ENCODE measurements at regions not wholly inside any gene's neighbourhood (a gene's known extent, or its start where the extent isn't known, plus 50 kb on each side); places are given as distances from the start of the nearest gene placed in this dataset.

GRCh38 chr5:38613992-38614836, 57.8 kb upstream of the LIFR start:
- Histone ChIP-seq H3K9me3 (ENCODE audit: control insufficient read depth, insufficient read depth, low read depth, low read length) (no peaks in the 10 kb centered on the region; the same call in 1 of the 2 replicates), H3K4me1 (ENCODE audit: control insufficient read depth, insufficient read depth, low read length) (peaks cover 2% of the 10 kb centered on the region), H3K4me3 (ENCODE audit: low read depth, low read length) (no peak overlapping the region), H3K36me3 (ENCODE audit: control insufficient read depth in 2 of 2, insufficient read depth in 1 of 2, low read length in 2 of 2) (no peaks in the 10 kb centered on the region), H3K27ac (ENCODE audit: extremely low read depth, low read depth, low read length) (no peak overlapping the region)
- TF ChIP-seq KLF16 (tag by site-specific recombination; IDR thresholded peaks at IDR 0.05): no peak
- ChIA-PET CTCF (interaction anchor here (0.6 to 1.4 kb wide), 2 partner anchors 47 to 196 kb away, joined by 3 to 5 read pairs; no protein-coding TSS in a partner anchor), POLR2A (no interaction called here)

- CTCF ChIA-PET: no interaction called here
- TF ChIP-seq HOXC10 (CRISPR knock-in tag; IDR thresholded peaks at IDR 0.05): no peak
- Histone ChIP-seq H3K4me1 (ENCODE audit: control insufficient read depth, insufficient read depth, low read length) (no peaks in the 10 kb centered on the region), H3K36me3 (ENCODE audit: control insufficient read depth in 2 of 2, insufficient read depth in 1 of 2, low read length in 2 of 2) (no peaks in the 10 kb centered on the region), H3K9me3 (ENCODE audit: control insufficient read depth, insufficient read depth, low read depth, low read length) (no peaks in the 10 kb centered on the region; the same call in 1 of the 2 replicates), H3K27ac (ENCODE audit: extremely low read depth, low read depth, low read length) (no peak overlapping the region), H3K4me3 (ENCODE audit: low read depth, low read length) (no peak overlapping the region)
- POLR2A ChIA-PET: no interaction called here
These were observed 58.6 kb upstream of the LIFR start for GRCh38 chr5:38615042-38615441.

- Histone ChIP-seq H3K4me1 (ENCODE audit: control insufficient read depth, insufficient read depth, low read length) (no peaks in the 10 kb centered on the region), H3K9me3 (ENCODE audit: control insufficient read depth, insufficient read depth, low read depth, low read length) (no peaks in the 10 kb centered on the region; the same call in 1 of the 2 replicates), H3K36me3 (ENCODE audit: control insufficient read depth in 2 of 2, insufficient read depth in 1 of 2, low read length in 2 of 2) (no peaks in the 10 kb centered on the region), H3K27ac (ENCODE audit: extremely low read depth, low read depth, low read length) (no peak overlapping the region), H3K4me3 (ENCODE audit: low read depth, low read length) (no peak overlapping the region)
- ChIA-PET POLR2A (no interaction called here), CTCF (interaction anchor here (0.9 kb wide), 1 partner anchor 53 kb away, joined by 3 read pairs; no protein-coding TSS in a partner anchor)
- TF ChIP-seq ZSCAN30 (tag by site-specific recombination; IDR thresholded peaks at IDR 0.05) (no peak), TCF7L2 (IDR thresholded peaks at IDR 0.05; ENCODE audit: borderline replicate concordance, low read depth, low read length) (no peak), ZNF404 (tag by site-specific recombination; IDR thresholded peaks at IDR 0.05) (no peak)
These were observed 59.6 kb upstream of the LIFR start for GRCh38 chr5:38615981-38616451.

GRCh38 chr5:38618154-38618553, 61.7 kb upstream of the LIFR start:
- POLR2A ChIA-PET: no interaction called here
- CTCF ChIA-PET: interaction anchor here (0.9 kb wide), 1 partner anchor 27 kb away, joined by 3 read pairs; no protein-coding TSS in a partner anchor
- H3K4me1 ChIP-seq (ENCODE audit: control insufficient read depth, insufficient read depth, low read length): no peaks in the 10 kb centered on the region
- TF ChIP-seq TRIM28 (IDR thresholded peaks at IDR 0.05; ENCODE audit: borderline replicate concordance, low read length) (peak; percentile 63), SETDB1 (IDR thresholded peaks at IDR 0.05; ENCODE audit: insufficient read length, low read length) (peak; percentile 88), ZNF138 (tag by site-specific recombination; IDR thresholded peaks at IDR 0.05; ENCODE audit: borderline replicate concordance) (no peak)
- no peak overlapping the region for H3K4me3 ChIP-seq (ENCODE audit: low read depth, low read length)
- no peaks in the 10 kb centered on the region for H3K36me3 ChIP-seq (ENCODE audit: control insufficient read depth in 2 of 2, insufficient read depth in 1 of 2, low read length in 2 of 2)
- H3K27ac ChIP-seq (ENCODE audit: extremely low read depth, low read depth, low read length): no peak overlapping the region
- H3K9me3 ChIP-seq (ENCODE audit: control insufficient read depth, insufficient read depth, low read depth, low read length): no peaks in the 10 kb centered on the region; the same call in 1 of the 2 replicates

DNA sequence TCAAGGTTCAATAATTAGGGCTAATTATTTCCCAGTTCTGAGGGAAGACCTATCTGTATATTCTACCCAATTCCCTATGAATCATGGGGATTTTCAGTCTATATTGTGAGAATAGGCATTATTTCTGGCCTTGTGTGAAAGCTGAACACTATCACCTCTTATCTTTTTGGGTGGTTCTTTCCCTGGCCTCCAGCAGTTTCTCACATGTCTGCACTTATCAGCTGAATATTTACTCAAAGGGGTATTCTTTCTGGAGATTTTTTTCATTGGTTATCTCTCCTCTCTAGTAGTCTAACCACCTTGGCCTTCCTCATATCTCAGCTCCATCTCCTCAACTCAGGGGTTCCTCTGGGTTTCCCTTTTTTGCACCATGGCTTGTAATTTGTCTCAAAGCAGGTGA, 64.9 kb upstream of the LIFR start:
- Histone ChIP-seq H3K4me3 (ENCODE audit: low read depth, low read length) (no peak overlapping the region), H3K27ac (ENCODE audit: extremely low read depth, low read depth, low read length) (no peak overlapping the region), H3K36me3 (ENCODE audit: control insufficient read depth in 2 of 2, insufficient read depth in 1 of 2, low read length in 2 of 2) (no peaks in the 10 kb centered on the region), H3K9me3 (ENCODE audit: control insufficient read depth, insufficient read depth, low read depth, low read length) (no peaks in the 10 kb centered on the region; the same call in 1 of the 2 replicates), H3K4me1 (ENCODE audit: control insufficient read depth, insufficient read depth, low read length) (no peaks in the 10 kb centered on the region)
- ChIA-PET POLR2A (no interaction called here), CTCF (no interaction called here)
- TF ChIP-seq ZNF18 (tag by site-specific recombination; IDR thresholded peaks at IDR 0.05) (no peak), CTCF (tag by site-specific recombination; IDR thresholded peaks at IDR 0.05) (no peak), ZNF488 (tag by site-specific recombination; IDR thresholded peaks at IDR 0.05) (no peak)
